Keratinocyte (primary cell): ENCODE measurements at regions not wholly inside any gene's neighbourhood (a gene's known extent, or its start where the extent isn't known, plus 50 kb on each side); places are given as distances from the start of the nearest gene placed in this dataset.

ENCODE experiments used
- CTCF ChIP-seq, 3 experiments: IDR thresholded peaks in 1 of 3; conservative IDR thresholded peaks in 1 of 3; optimal IDR thresholded peaks in 1 of 3; 2 replicates in 2 of 3; 3 replicates in 1 of 3; pipeline versions ENCODE3 to v1.5.1; 2011; ENCODE audit warnings: low read length in 3 of 3, mild to moderate bottlenecking in 3 of 3, moderate library complexity in 2 of 3, control low read depth in 1 of 3, inconsistent platforms in 1 of 3; ENCODE audit not compliant: insufficient read depth in 2 of 3; ENCODE audit errors: extremely low read depth in 1 of 3
- EZH2 ChIP-seq: IDR thresholded peaks from one replicate; pipeline ENCODE4 v1.6.1; 2012; ENCODE audit warnings: inconsistent platforms, mild to moderate bottlenecking, low read length, moderate library complexity

- no peak for TF ChIP-seq CTCF (optimal IDR thresholded peaks at IDR 0.05 in 1 of 3, IDR thresholded peaks at IDR 0.05 in 1 of 3, conservative IDR thresholded peaks at IDR 0.05 in 1 of 3; ENCODE audit: extremely low read depth in 1 of 3, insufficient read depth in 2 of 3, low read length in 3 of 3)
- no peak for TF ChIP-seq EZH2
These were observed 149.2 kb downstream of the PHLDA1 start for GRCh38 chr12:75882421-75882820.
